ENCODE measurements at regions not wholly inside any gene's neighbourhood (a gene's known extent, or its start where the extent isn't known, plus 50 kb on each side); places are given as distances from the start of the nearest gene placed in this dataset.

- in situ Hi-C loops (cut with MboI) (no loop called here), intact Hi-C loops (cut with micrococcal nuclease; ENCODE audit: unreplicated experiment) (no loop called here)
- ChIA-PET SMC1A (ENCODE audit: uncharacterized antibody, unreplicated experiment) (interaction anchor here (1.2 kb wide), 1 partner anchor 670 kb away, joined by 3 read pairs; no protein-coding TSS in a partner anchor), RAD21 (ENCODE audit: unreplicated experiment) (no interaction called here), CTCF (no interaction called here), POLR2A (no interaction called here)
- Histone ChIP-seq H2AFZ (ENCODE audit: control insufficient read depth, low read depth, low read length) (no peak overlapping the region), H3K36me3 (ENCODE audit: control insufficient read depth in 2 of 2, insufficient read depth in 2 of 2, low read length in 1 of 2) (no peaks in the 10 kb centered on the region), H3K27me3 (replicated peaks in 1 of 2; ENCODE audit: control insufficient read depth in 2 of 2, insufficient read depth in 2 of 2, low read length in 1 of 2) (no peaks in the 10 kb centered on the region), H3K4me2 (ENCODE audit: control insufficient read depth, insufficient read depth) (no peak overlapping the region), H3K27ac (ENCODE audit: control insufficient read depth, insufficient read depth) (no peak overlapping the region), H3K4me1 (ENCODE audit: control insufficient read depth, insufficient read depth, low read length) (no peaks in the 10 kb centered on the region), H3K9me3 (replicated peaks; ENCODE audit: control insufficient read depth, insufficient read depth, low read length) (no peaks in the 10 kb centered on the region; the same call in 2 of the 3 replicates), H3K4me3 (no peak overlapping the region), H3K9ac (ENCODE audit: control insufficient read depth, insufficient read depth, low read length) (no peak overlapping the region), H4K20me1 (ENCODE audit: control insufficient read depth, insufficient read depth) (no peaks in the 10 kb centered on the region), H3K79me2 (ENCODE audit: control insufficient read depth, insufficient read depth, low read length) (no peaks in the 10 kb centered on the region)
- TF ChIP-seq PML (IDR thresholded peaks at IDR 0.05; ENCODE audit: low read length): no peak
- TF ChIP-seq JUNB (IDR thresholded peaks at IDR 0.05): no peak
- no peak for TF ChIP-seq RELA (IDR thresholded peaks at IDR 0.05; ENCODE audit: borderline replicate concordance, partially characterized antibody)
- no peak for TF ChIP-seq REST (IDR thresholded peaks at IDR 0.05; ENCODE audit: low read depth, low read length)
- no peak for TF ChIP-seq NR2C1 (IDR thresholded peaks at IDR 0.05)
- no peak for TF ChIP-seq ZBED1 (IDR thresholded peaks at IDR 0.05; ENCODE audit: borderline replicate concordance)
- TF ChIP-seq E2F8 (IDR thresholded peaks at IDR 0.05; ENCODE audit: low read depth, partially characterized antibody): no peak
- no peak for TF ChIP-seq TCF7 (IDR thresholded peaks at IDR 0.05; ENCODE audit: borderline replicate concordance)
- TF ChIP-seq BCLAF1 (IDR thresholded peaks at IDR 0.05): no peak
- TF ChIP-seq RCOR1 (conservative IDR thresholded peaks at IDR 0.05; ENCODE audit: low read depth, low read length): no peak
- no peak for TF ChIP-seq POU2F2 (IDR thresholded peaks at IDR 0.05; ENCODE audit: borderline replicate concordance, low read depth, low read length)
- TF ChIP-seq CREB1 (IDR thresholded peaks at IDR 0.05; ENCODE audit: low read depth): no peak
- no peak for TF ChIP-seq BCL11A (IDR thresholded peaks at IDR 0.05; ENCODE audit: low read depth, low read length)
- no peak for TF ChIP-seq SUPT20H (IDR thresholded peaks at IDR 0.05; ENCODE audit: borderline replicate concordance, control insufficient read depth, low read depth, low read length)
- TF ChIP-seq SMARCA5 (IDR thresholded peaks at IDR 0.05): no peak
- no peak for TF ChIP-seq BACH1 (IDR thresholded peaks at IDR 0.05; ENCODE audit: borderline replicate concordance)
- TF ChIP-seq GATAD2B (conservative IDR thresholded peaks at IDR 0.05; ENCODE audit: low read depth): no peak
- no peak for TF ChIP-seq SREBF2 (IDR thresholded peaks at IDR 0.05; ENCODE audit: low read length)
- 8% methylated on average over 5 of the region's 5 CpGs for WGBS (ENCODE audit: insufficient coverage, insufficient replicate concordance, low lambda C conversion rate, missing lambda C conversion rate)
- BruUV-seq (replicated peaks): no TSS peak
- no peak for FAIRE-seq
- ATAC-seq: no peak
- DNase-seq (ENCODE audit: low read depth, low spot score): no peak
Measured at GRCh38 chr19:28636016-28636629, 576.8 kb downstream of the UQCRFS1 start.
